UCSD-AML1 (cell line): ENCODE measurements at regions not wholly inside any gene's neighbourhood (a gene's known extent, or its start where the extent isn't known, plus 50 kb on each side); places are given as distances from the start of the nearest gene placed in this dataset.

Experiments
- DNase-seq: peaks from one replicate; lab custom pipeline; 2025; ENCODE audit not compliant: unreplicated experiment; lab: John Stamatoyannopoulos, UW

GRCh38 chr3:167895684-167896083 is 160.2 kb downstream of the SERPINI1 start:
- DNase-seq: no peak

GRCh38 chr3:167895178-167895577 is 159.7 kb downstream of the SERPINI1 start:
- DNase-seq: no peak

- no peak for DNase-seq
These were observed 156.7 kb downstream of the SERPINI1 start for GRCh38 chr3:167892205-167892604.

DNA sequence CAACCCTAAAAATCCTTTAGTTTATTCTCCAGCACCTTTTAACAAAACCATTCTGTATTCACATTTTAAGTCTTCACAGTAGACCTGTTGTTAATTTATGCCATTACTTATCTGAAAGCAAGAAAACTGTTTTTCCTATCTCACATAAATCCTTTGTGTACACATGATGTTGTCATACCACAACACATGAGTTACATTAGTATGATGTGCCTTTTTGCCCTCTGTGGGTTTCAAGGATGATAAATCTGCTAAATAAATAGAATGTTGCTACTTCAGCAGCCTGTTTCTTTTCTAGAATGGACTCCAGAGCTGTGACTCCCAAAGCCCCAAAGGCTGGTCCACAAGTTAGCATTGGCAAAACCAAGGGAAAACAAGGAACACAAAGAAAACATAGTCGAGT is 151.6 kb downstream of the SERPINI1 start:
- no peak for DNase-seq

- no peak for DNase-seq
These were observed 151.2 kb downstream of the SERPINI1 start for GRCh38 chr3:167886690-167887089.

- no peak for DNase-seq
These were observed 149.8 kb downstream of the SERPINI1 start for GRCh38 chr3:167885277-167885676.

- DNase-seq: no peak
These were observed 149.0 kb downstream of the SERPINI1 start for GRCh38 chr3:167884481-167884880.

DNA sequence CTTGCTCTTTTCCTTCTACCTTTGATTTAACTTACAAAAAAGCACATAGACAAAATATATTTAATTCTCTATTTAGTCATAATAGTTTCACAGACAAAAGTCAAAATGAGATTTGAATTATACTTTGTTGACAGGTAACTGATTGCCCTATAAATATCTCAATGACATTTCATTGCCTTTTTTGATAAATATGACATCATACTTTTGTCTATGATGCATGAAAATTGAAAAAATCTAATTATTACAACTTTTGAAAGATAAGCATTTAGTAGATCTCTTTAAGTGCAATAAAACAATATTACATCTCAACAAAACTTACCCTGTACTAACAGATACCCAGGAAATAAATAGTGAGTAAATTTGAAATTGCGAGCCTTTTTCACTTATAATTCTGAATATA is 147.9 kb downstream of the SERPINI1 start:
- no peak for DNase-seq

DNA sequence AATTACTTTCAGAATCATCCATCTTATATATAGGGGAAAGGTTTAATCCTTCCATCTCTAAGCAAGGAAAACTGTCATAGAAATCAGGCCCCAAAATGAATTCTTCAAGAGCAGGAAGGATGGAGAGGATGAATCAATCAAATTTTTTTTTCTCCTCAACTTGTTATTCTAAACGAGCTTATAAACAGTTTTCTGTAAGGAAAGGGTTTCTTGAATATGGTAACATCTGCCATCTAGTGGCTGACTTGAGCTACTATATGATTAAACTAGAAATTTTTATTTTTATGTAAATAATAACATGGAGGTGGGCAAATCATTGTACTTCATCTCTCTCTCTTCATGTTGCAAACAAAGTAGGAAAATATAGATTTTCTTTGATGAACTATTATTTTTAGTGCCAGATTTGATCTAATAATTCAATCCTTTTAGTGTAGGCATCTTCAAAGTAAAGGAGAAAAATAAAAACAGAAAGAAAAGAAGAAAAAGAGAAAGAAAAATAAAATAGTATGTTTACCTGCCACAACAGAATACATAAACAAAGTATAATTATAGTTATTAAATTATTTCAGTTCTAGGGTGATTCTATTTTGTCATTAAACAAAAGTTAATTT is 146.6 kb downstream of the SERPINI1 start:
- no peak for DNase-seq

DNA sequence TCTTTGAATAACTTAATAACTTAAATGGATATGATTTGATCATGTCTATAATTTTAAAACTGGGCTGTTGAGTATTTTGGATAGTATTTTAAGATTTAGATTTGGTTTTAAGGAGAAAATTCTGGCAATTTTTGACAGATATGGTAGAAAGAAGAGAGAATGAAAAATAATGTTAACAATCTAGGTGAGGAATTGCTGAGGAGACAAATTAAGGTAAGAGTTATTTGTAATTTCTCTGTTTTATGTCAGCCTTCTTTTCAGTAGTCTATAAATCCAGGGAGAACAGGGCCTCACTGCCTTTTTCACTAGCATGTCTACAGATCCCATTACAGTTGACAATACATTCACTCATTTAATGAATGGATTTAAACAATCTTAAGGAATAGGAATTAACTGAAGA is 144.7 kb downstream of the SERPINI1 start:
- no peak for DNase-seq

DNA sequence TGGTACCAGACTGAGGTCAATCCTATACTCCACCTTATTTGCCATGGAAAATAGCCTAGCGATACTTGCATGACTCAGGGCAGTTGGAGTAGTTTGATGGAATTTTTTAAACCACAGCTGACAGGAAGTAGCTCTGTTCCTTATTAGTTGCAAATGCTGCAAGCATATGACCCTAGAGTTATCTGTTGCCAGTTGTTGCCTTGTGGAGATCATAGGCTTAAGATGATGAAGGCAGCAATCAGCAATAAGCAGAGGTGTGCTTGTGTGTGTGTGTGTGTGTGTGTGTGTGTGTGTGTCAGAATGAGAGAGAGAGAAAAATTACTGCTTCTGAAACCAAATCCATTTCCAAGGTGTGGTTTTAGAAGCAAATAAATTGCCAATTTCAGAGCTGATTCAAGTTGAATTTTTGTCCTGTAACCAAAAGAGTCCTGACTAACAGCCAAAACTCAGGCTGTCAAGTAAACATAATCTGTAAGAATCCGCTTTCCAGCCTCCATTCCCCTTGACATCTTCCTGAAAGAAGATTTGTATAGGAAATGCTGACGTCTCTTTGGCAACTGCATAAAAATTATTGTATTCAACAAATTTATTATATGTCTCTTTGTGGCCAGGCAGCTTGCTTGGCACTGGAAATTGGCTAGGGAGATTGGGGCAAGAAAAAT is 141.2 kb downstream of the SERPINI1 start:
- DNase-seq: no peak
